ENCODE measurements at regions not wholly inside any gene's neighbourhood (a gene's known extent, or its start where the extent isn't known, plus 50 kb on each side); places are given as distances from the start of the nearest gene placed in this dataset.
"Not testable (repeated sequence)": the region's sequence is repeated elsewhere in the genome, so short reads cannot be mapped to it uniquely, and the experiment has no call there.

DNA sequence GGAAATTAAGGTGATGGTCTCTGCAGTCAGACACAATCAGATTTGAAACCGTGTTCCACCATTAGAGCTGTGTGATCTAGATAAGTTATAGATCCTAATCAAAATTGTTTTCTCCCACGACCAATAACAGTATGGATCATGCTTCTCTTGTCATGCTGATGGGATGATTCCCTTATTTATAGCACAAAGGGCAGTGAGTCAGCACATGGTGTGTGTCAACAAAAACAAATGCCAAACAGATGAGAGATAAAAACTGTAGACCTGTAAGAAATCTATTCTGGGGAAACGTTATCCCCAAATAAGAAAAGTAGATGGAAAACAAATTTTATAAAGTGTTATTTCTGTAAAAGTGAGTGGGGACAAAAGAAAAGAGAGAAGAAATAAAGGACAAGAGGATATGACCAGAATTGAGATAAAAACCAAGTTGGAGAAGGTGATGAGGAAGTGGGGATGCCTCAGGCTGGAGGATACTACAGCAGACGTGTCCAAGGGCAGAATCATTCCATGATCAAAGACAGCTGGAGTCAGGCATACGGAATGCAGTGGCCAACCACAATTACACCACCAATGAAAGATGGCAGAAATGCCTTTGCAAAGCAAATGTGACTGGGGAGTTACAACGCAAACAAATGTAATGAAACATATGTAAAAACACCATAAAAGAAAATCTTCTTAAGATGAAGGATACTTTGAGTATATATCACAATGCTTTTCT, 377.8 kb upstream of the PRKX start:
- DNase-seq (ENCODE audit: low read depth), result no peak

GRCh38 chrX:4059893-4060292, 346.4 kb upstream of the PRKX start:
- DNase-seq (ENCODE audit: low read depth), result no peak

GRCh38 chrX:4043951-4044350, 330.5 kb upstream of the PRKX start:
- no peak for DNase-seq (ENCODE audit: low read depth)

GRCh38 chrX:4035874-4036273, 322.4 kb upstream of the PRKX start:
- DNase-seq (ENCODE audit: low read depth), result no peak

DNA sequence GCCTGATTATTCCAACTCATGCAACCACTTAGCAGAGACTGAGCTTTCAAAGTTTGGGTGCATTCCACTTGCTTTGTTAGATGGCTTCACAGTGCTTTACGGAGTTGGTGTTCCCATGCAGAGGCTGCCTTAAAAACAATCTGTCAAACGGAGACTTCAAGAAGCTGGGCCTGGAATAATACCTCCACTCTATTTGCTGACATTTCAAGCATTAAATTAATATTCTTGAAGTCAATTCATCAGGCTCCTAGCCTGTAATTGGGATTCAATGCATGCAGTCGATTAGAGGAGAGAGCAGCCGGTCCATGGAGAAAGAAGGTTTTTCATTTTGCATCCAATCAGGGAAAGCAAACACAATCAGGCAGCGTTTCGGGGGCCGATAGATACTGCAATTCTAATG, 314.7 kb upstream of the PRKX start:
- no peak for DNase-seq (ENCODE audit: low read depth)

DNA sequence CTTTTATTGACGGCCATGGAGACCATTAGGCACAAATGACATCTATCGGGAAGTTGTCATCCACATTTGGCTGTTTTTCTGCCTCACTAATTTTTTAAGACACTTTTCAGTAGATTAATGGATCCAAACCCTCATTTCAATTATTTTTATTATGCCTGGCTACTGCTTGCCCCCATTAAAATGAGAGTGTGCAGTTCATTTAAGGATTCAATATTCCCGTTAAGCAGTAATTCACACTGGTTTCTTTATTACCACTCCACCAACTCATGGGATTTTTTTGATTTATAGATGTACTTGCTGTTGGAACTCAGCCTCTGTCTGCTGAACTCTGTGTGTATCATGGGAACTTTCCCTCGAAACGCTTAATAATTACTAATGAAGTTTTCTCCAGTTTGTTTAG, 291.8 kb upstream of the PRKX start:
- DNase-seq (ENCODE audit: low read depth), result no peak

DNA sequence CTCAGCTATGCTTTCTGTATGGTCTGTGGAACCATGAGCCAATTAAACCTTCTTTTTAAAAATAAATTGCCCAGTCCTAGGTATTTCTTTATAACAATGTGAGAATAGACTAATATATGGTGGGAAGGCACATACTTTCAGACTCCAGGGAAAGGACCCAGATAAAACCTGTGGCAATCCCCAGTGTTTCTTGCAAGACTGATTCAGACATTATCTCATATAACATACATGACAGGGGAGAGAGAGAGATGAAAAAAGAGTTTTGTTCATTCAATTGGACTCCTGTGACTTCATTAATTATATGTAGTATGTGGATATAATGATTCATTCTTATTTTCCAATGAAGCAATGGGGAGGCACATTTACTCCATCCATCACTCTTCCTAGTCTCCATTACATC, 291.4 kb upstream of the PRKX start:
- DNase-seq (ENCODE audit: low read depth), result no peak

DNA sequence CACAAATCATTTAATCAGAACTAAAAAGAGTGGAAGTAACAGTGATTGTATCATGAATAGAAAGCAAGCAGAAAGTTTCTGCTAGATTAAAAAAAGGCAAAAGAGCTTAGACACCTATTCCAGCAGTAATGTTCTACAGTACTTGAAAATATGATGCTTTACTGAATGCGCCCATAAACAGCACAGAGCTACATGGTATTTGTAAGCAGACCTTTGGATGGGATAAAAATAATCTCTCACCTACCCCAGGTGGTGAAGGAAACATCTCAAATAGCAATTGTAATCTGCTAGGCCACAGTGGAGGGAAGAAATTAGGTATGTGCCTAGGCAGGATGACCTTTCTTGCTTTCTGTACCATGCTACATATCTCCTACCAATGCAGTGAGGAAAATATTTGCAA, 280.9 kb upstream of the PRKX start:
- no peak for DNase-seq (ENCODE audit: low read depth)

DNA sequence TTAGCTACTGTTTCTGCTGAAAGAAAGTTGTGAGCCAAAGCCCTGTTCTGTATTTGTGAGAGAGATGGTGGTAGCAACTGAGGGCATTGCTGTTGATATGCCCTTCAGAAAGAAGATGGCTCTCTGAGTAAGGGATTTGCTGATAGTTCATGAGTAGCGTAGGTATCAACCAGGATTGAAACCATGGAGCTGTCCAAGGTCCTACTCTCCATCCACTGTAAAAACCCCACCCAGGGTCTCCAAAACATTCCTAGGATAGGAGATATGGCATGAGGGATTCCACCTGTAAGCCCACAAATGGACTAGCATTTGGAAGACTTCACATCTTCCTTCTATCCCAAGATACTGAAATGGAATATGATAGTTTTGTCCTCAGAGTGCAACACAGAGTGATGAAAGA, 277.1 kb upstream of the PRKX start:
- DNase-seq (ENCODE audit: low read depth), result no peak

GRCh38 chrX:3972104-3972858, 258.8 kb upstream of the PRKX start:
- DNase-seq (ENCODE audit: low read depth), result not testable (repeated sequence)

GRCh38 chrX:3968749-3969148, 255.3 kb upstream of the PRKX start:
- DNase-seq (ENCODE audit: low read depth), result no peak

DNA sequence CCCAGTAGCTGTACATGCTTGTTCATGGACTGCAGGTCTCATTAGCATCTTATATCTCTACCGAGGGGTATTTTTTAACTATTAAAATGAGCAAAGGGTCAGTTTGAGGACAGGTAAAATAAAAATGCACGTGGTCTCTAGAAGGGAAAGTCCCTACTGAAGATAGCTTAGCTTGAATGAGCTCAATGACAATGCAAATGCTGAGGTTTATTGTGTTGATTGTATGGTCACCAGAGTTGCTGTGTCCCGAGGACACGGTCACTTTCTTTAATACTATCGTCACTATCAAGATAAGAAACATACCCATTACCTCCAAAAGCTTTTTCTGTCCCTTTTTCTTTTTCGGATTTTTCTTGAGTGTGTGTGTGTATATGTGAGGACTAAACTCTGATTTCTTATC, 250.5 kb upstream of the PRKX start:
- DNase-seq (ENCODE audit: low read depth), result no peak

GRCh38 chrX:3962511-3963311, 249.3 kb upstream of the PRKX start:
- DNase-seq (ENCODE audit: low read depth), result peak; percentile 1

DNA sequence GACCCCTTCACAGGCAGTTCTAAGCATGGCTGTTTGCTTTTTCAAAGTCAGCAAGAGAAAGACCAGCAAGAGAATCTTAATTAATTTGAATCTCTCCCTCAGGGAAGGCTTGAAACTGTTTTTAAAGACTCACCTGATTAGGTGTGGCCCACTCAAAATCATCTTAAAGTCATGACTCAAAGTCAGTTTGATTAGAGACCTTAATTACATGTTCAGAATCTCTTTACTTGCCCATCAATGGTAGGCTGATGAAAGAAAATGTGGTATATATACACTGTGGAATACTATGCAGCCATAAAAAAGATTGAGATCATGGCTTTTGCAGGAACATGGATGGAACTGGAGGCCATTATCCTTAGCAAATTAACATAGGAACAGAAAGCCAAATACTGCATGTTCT, 247.5 kb upstream of the PRKX start:
- DNase-seq (ENCODE audit: low read depth), result no peak

GRCh38 chrX:3951859-3952258, 238.4 kb upstream of the PRKX start:
- no peak for DNase-seq (ENCODE audit: low read depth)

DNA sequence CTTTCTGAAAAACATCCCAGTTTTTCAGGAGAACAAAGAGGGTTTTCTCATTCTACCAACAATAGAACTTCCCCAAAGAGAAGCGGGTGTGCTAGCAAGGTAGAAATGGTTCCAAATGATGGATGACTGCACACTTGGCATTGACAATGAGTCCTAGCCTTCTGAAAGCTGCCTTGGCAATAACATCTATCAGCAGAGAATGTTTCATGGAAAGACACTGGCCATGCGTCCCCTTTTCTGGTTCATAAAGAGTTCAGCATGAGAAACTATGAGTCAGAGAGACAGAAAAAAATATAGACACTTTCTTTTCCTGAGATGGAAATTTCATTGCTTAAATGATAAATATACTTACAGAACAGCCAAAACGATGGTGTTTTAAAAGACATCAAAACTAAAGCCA, 236.9 kb upstream of the PRKX start:
- DNase-seq (ENCODE audit: low read depth), result no peak

- no peak for DNase-seq (ENCODE audit: low read depth)
These were observed 230.5 kb upstream of the PRKX start for GRCh38 chrX:3943965-3944364.

DNA sequence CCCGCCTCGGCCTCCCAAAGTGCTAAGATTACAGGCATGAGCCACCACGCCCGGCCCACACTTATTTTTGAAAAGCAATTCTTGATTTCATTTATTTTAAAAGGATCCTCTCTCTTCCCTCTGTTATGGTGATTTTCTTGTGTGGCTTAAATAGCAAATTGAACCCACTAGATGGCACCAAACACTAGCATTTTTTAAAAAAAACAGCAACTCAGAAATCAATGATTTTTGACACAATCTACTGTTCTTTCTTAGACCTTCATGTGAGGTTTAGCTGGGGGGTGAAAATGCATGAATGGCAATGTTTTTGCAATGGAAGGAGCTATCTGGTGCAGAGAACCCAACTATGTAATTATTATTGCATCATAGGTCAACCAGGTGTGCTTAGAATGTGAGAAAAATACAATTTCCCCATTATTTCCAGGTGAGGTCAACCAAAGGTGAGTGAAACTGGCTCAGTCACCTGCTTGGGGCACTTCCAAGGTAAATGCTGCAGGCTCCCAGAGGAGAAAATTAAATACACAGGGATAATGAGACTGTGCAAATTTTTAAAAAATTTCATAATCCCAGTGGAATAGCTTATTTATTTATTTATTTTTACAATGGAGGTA, 226.7 kb upstream of the PRKX start:
- DNase-seq (ENCODE audit: low read depth), result no peak

DNA sequence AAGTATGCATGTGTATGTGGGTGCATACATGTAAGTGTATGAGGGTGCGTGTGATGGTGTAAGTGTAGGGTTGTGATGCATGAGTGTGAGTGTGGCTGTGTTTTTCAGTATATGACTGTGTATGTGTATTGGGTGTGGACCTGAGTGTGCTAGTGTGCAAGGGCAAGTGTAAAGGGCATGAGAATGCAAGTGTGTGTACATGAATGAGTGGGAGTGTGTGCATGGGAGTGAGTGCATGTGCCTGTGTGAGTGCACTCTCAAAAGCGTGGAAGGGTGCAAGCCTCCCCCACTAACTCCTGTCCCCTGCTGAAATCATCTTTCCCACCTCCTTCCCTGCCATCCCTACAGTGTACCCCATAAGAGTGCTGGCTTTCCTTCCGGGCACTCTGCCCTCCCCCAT, 225.1 kb upstream of the PRKX start:
- DNase-seq (ENCODE audit: low read depth), result no peak

GRCh38 chrX:3935196-3935595, 221.7 kb upstream of the PRKX start:
- DNase-seq (ENCODE audit: low read depth), result not testable (repeated sequence)

DNA sequence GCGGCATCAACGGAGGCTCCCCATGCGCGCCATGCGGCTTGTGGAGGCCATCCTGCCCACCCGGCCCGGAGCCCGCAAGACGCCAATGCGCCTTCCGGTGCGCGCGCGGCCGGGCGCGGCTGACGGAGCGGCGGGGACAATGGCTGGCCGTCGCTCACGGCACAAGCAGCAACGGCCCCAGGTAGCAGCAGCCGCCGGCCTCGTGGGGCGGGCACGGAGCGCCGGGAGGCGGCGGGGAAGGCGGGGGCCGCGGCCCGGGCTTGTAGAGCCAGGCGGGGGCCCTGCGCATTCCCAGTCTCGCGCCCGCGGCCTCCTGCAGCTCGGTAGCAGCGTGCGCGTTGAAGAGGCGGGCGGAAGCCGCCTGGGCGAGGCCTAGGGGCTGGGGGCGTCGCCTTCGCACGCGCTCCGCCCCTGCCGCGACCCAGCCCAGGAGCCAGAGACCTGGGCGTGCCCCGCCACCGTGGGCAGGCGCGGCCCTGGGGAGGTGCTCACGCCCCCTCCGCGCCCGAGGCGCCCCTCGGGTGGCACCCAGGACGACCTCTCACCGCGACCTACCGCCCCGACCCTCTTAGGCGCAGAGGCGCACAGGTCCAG, 207.1 kb upstream of the PRKX start:
- not testable (repeated sequence) for DNase-seq (ENCODE audit: low read depth)
